NCI-H2196 treated with DMSO at 0.1 percent for 48 hours (cell line): ENCODE measurements at regions not wholly inside any gene's neighbourhood (a gene's known extent, or its start where the extent isn't known, plus 50 kb on each side); places are given as distances from the start of the nearest gene placed in this dataset.

Source experiments
- DNase-seq: peaks from one replicate; lab custom pipeline; 2025; ENCODE audit not compliant: unreplicated experiment; lab: John Stamatoyannopoulos, UW

GRCh38 chr10:78690354-78691111 is 378.2 kb upstream of the ZMIZ1 start:
- DNase-seq: no peak

- no peak for DNase-seq
Observed at GRCh38 chr10:78691301-78692030, 377.3 kb upstream of the ZMIZ1 start.

- no peak for DNase-seq
Observed at GRCh38 chr10:78692071-78692470, 376.7 kb upstream of the ZMIZ1 start.

GRCh38 chr10:78695846-78696245 is 372.9 kb upstream of the ZMIZ1 start:
- DNase-seq: no peak

GRCh38 chr10:78696791-78697395 is 371.9 kb upstream of the ZMIZ1 start:
- DNase-seq: no peak

GRCh38 chr10:78699971-78700370 is 368.8 kb upstream of the ZMIZ1 start:
- DNase-seq: no peak

GRCh38 chr10:78700413-78700812 is 368.4 kb upstream of the ZMIZ1 start:
- no peak for DNase-seq

- no peak for DNase-seq
Observed at GRCh38 chr10:78700816-78701520, 367.8 kb upstream of the ZMIZ1 start.

- no peak for DNase-seq
Observed at GRCh38 chr10:78702186-78702585, 366.6 kb upstream of the ZMIZ1 start.

GRCh38 chr10:78702876-78703275 is 365.9 kb upstream of the ZMIZ1 start:
- DNase-seq: no peak

GRCh38 chr10:78703593-78703992 is 365.2 kb upstream of the ZMIZ1 start:
- DNase-seq: no peak

- DNase-seq: no peak
Observed at GRCh38 chr10:78706256-78706655, 362.5 kb upstream of the ZMIZ1 start.

- DNase-seq: no peak
Observed at GRCh38 chr10:78706726-78707540, 361.8 kb upstream of the ZMIZ1 start.

GRCh38 chr10:78707745-78708144 is 361.0 kb upstream of the ZMIZ1 start:
- DNase-seq: no peak

- DNase-seq: no peak
Observed at GRCh38 chr10:78712147-78712546, 356.6 kb upstream of the ZMIZ1 start.

GRCh38 chr10:78713659-78714058 is 355.1 kb upstream of the ZMIZ1 start:
- no peak for DNase-seq

- DNase-seq: no peak
Observed at GRCh38 chr10:78714225-78714624, 354.5 kb upstream of the ZMIZ1 start.

- DNase-seq: no peak
Observed at GRCh38 chr10:78715435-78715834, 353.3 kb upstream of the ZMIZ1 start.

- DNase-seq: no peak
Observed at GRCh38 chr10:78716043-78716660, 352.6 kb upstream of the ZMIZ1 start.

- no peak for DNase-seq
Observed at GRCh38 chr10:78717200-78717599, 351.6 kb upstream of the ZMIZ1 start.
